Right atrium auricular region (tissue), 2 donors: ENCODE measurements at regions not wholly inside any gene's neighbourhood (a gene's known extent, or its start where the extent isn't known, plus 50 kb on each side); places are given as distances from the start of the nearest gene placed in this dataset.

Experiments used
- DNase-seq: peaks from one replicate; pipeline ENCODE4 v3.0.0-alpha.2; 2019; ENCODE audit warnings: low spot score
- H3K27ac ChIP-seq, 2 donors: fragments of 200-600 bp; sonication (generic); 1 replicate in 1 of 2; 2 replicates in 1 of 2; pipeline ENCODE4 v1.5.1; 2016 to 2019
- H3K27me3 ChIP-seq, 2 donors: fragments of 200-600 bp; sonication (generic); one replicate each; pipeline versions ENCODE4 v1.5.1 to v1.6.0; 2017 to 2019
- H3K36me3 ChIP-seq: fragments of 200-600 bp; sonication (generic); one replicate; pipeline ENCODE4 v1.5.1; 2016
- H3K4me1 ChIP-seq, 2 donors: fragments of 200-600 bp; sonication (generic); one replicate each; pipeline versions ENCODE4 v1.5.1 to v1.6.0; 2017 to 2019
- H3K4me3 ChIP-seq, 2 donors: fragments of 200-600 bp; sonication (generic); 1 replicate in 1 of 2; 2 replicates in 1 of 2; pipeline ENCODE4 v1.5.1; 2017 to 2019; ENCODE audit warnings: mild to moderate bottlenecking in 1 of 2, moderate library complexity in 1 of 2
- H3K9me3 ChIP-seq, 2 donors: fragments of 200-600 bp; sonication (generic); one replicate each; pipeline ENCODE4 v1.5.1; 2019
- CTCF ChIP-seq, 2 donors: fragments of 200-600 bp; sonication (generic); IDR thresholded peaks; one replicate each; pipeline ENCODE4 v1.5.1; 2019; ENCODE audit warnings: antibody characterized with exemption in 2 of 2

GRCh38 chr21:38995071-38995669 lies 188.1 kb downstream of the PSMG1 start:
- DNase-seq = no peak
- no peaks in the 10 kb centered on the region for H3K27me3 ChIP-seq
- H3K27ac ChIP-seq = peak overlapping the region in 1 of 2 donors; percentile 11
- no peak overlapping the region for H3K4me3 ChIP-seq
- H3K4me1 ChIP-seq = peaks cover 0 to 62% of the 10 kb centered on the region in 2 donors
- no peaks in the 10 kb centered on the region for H3K9me3 ChIP-seq
- no peak for TF ChIP-seq CTCF (IDR thresholded peaks at IDR 0.05)
- H3K36me3 ChIP-seq = no peaks in the 10 kb centered on the region

- no peak for TF ChIP-seq CTCF (IDR thresholded peaks at IDR 0.05)
- no peak for DNase-seq
- H3K36me3 ChIP-seq = no peaks in the 10 kb centered on the region
- H3K4me1 ChIP-seq = peaks cover 0 to 74% of the 10 kb centered on the region in 2 donors
- H3K27me3 ChIP-seq = no peaks in the 10 kb centered on the region
- no peak overlapping the region for H3K4me3 ChIP-seq
- no peaks in the 10 kb centered on the region for H3K9me3 ChIP-seq
- peak overlapping the region; percentile 21 to 50 for H3K27ac ChIP-seq
These were observed 188.3 kb downstream of the ETS2 start for GRCh38 chr21:38994042-38994441.

GRCh38 chr21:38993561-38993960 lies 187.8 kb downstream of the ETS2 start:
- Histone ChIP-seq H3K27me3 (no peaks in the 10 kb centered on the region), H3K9me3 (no peaks in the 10 kb centered on the region), H3K27ac (peak overlapping the region; percentile 21 to 50), H3K36me3 (no peaks in the 10 kb centered on the region), H3K4me1 (peaks cover 0 to 77% of the 10 kb centered on the region in 2 donors), H3K4me3 (no peak overlapping the region)
- peak; percentile 87 for DNase-seq
- no peak for TF ChIP-seq CTCF (IDR thresholded peaks at IDR 0.05)

- Histone ChIP-seq H3K4me1 (peaks cover 0 to 85% of the 10 kb centered on the region in 2 donors), H3K36me3 (no peaks in the 10 kb centered on the region), H3K4me3 (no peak overlapping the region), H3K9me3 (no peaks in the 10 kb centered on the region), H3K27ac (peak overlapping the region; percentile 62 to 63), H3K27me3 (no peaks in the 10 kb centered on the region)
- no peak for DNase-seq
- no peak for TF ChIP-seq CTCF (IDR thresholded peaks at IDR 0.05)
These were observed 187.0 kb downstream of the ETS2 start for GRCh38 chr21:38992737-38993136.

- H3K27me3 ChIP-seq = no peaks in the 10 kb centered on the region
- peak overlapping the region in 1 of 2 donors; percentile 23 for H3K27ac ChIP-seq
- H3K36me3 ChIP-seq = no peaks in the 10 kb centered on the region
- no peak for TF ChIP-seq CTCF (IDR thresholded peaks at IDR 0.05)
- H3K9me3 ChIP-seq = no peaks in the 10 kb centered on the region
- no peak for DNase-seq
- H3K4me3 ChIP-seq = no peak overlapping the region
- peaks cover 0 to 95% of the 10 kb centered on the region in 2 donors for H3K4me1 ChIP-seq
These were observed 184.7 kb downstream of the ETS2 start for GRCh38 chr21:38990424-38990794.
